ENCODE measurements at regions not wholly inside any gene's neighbourhood (a gene's known extent, or its start where the extent isn't known, plus 50 kb on each side); places are given as distances from the start of the nearest gene placed in this dataset.

DNA sequence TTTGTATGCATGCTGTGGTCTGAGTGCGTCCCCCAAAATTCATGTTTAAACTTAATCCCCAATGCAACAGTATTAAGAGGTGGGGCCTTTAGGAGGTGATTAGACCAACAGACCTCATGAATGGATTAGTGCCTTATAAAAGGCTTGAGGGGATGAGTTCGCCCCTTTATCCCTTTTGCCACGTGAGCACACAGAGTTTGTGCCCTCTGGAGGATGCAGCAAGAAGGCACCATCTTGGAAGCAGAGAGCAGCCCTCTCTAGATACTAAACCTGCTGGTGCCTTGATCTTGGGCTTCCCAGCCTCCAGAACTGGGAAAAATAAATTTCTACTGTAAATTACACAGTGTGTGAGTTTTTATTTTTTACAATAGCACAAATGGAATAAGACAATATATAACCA is 177.1 kb upstream of the SPRY4 start:
- Mint-ChIP-seq H3K36me3 (ENCODE audit: insufficient read depth, unreplicated experiment) (no peaks in the 10 kb centered on the region), H3K27me3 (ENCODE audit: insufficient read depth, unreplicated experiment) (no peaks in the 10 kb centered on the region), H3K27ac (ENCODE audit: low read depth, unreplicated experiment) (no peak overlapping the region), H3K9me3 (ENCODE audit: unreplicated experiment) (no peaks in the 10 kb centered on the region), H3K4me3 (ENCODE audit: unreplicated experiment) (no peak overlapping the region), H3K4me1 (ENCODE audit: insufficient read depth, unreplicated experiment) (peaks cover 6% of the 10 kb centered on the region)
- no peak for DNase-seq (ENCODE audit: unreplicated experiment)
- intact Hi-C loops (cut with micrococcal nuclease): no loop called here
- CTCF ChIA-PET: interaction anchor here (0.6 kb wide), 1 partner anchor 175 kb away, joined by 3 read pairs; no protein-coding TSS in a partner anchor
- POLR2A ChIA-PET: no interaction called here
- no TSS peak for BruUV-seq (replicated peaks)
- TF ChIP-seq, protein P1, sequence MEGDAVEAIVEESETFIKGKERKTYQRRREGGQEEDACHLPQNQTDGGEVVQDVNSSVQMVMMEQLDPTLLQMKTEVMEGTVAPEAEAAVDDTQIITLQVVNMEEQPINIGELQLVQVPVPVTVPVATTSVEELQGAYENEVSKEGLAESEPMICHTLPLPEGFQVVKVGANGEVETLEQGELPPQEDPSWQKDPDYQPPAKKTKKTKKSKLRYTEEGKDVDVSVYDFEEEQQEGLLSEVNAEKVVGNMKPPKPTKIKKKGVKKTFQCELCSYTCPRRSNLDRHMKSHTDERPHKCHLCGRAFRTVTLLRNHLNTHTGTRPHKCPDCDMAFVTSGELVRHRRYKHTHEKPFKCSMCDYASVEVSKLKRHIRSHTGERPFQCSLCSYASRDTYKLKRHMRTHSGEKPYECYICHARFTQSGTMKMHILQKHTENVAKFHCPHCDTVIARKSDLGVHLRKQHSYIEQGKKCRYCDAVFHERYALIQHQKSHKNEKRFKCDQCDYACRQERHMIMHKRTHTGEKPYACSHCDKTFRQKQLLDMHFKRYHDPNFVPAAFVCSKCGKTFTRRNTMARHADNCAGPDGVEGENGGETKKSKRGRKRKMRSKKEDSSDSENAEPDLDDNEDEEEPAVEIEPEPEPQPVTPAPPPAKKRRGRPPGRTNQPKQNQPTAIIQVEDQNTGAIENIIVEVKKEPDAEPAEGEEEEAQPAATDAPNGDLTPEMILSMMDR (IDR thresholded peaks at IDR 0.05; ENCODE audit: unreplicated experiment): no peak

DNA sequence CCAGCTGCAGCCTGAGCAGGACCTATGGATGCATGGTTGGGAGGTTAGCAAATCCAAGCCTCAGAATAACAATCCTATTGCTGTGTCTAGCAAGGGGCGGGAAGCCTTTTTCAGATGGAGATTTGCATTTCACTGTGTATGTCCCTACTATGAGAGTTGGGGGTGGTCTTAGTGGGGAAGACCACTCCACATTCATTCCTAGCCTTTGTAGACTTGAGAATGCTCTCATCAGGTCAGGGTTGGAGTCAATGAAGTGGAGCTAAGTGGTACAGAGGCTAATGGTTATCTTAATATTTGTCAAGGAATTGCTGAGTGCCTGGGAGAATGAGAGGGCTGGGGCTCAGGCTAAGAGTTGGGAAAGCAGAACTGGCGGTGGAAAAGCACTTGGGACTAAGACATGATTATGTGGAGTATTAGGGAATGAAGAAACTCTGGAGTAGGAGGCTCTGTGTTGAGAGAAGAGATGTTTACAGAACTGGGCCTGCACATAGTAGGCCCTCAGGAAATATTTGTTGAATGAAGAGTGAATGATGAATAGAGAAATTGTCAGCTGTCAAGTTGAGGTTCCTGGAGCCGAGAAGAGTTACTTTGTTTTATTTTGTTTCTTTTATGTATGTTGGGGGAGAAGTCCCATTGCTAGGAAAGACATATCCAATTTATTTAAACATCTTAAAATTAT is 175.5 kb upstream of the SPRY4 start:
- ChIA-PET CTCF (no interaction called here), POLR2A (interaction anchor here (0.7 kb wide), 1 partner anchor 339 kb away, joined by 4 read pairs; no protein-coding TSS in a partner anchor)
- no peaks in the 10 kb centered on the region for H3K36me3 Mint-ChIP-seq (ENCODE audit: insufficient read depth, unreplicated experiment)
- intact Hi-C loops (cut with micrococcal nuclease): no loop called here
- TF ChIP-seq, protein P1 (IDR thresholded peaks at IDR 0.05; ENCODE audit: unreplicated experiment): no peak
- H3K4me1 Mint-ChIP-seq (ENCODE audit: insufficient read depth, unreplicated experiment): no peaks in the 10 kb centered on the region
- H3K9me3 Mint-ChIP-seq (ENCODE audit: unreplicated experiment): no peaks in the 10 kb centered on the region
- no peak overlapping the region for H3K27ac Mint-ChIP-seq (ENCODE audit: low read depth, unreplicated experiment)
- DNase-seq (ENCODE audit: unreplicated experiment): no peak
- no peaks in the 10 kb centered on the region for H3K27me3 Mint-ChIP-seq (ENCODE audit: insufficient read depth, unreplicated experiment)
- no TSS peak for BruUV-seq (replicated peaks)
- no peak overlapping the region for H3K4me3 Mint-ChIP-seq (ENCODE audit: unreplicated experiment)

DNA sequence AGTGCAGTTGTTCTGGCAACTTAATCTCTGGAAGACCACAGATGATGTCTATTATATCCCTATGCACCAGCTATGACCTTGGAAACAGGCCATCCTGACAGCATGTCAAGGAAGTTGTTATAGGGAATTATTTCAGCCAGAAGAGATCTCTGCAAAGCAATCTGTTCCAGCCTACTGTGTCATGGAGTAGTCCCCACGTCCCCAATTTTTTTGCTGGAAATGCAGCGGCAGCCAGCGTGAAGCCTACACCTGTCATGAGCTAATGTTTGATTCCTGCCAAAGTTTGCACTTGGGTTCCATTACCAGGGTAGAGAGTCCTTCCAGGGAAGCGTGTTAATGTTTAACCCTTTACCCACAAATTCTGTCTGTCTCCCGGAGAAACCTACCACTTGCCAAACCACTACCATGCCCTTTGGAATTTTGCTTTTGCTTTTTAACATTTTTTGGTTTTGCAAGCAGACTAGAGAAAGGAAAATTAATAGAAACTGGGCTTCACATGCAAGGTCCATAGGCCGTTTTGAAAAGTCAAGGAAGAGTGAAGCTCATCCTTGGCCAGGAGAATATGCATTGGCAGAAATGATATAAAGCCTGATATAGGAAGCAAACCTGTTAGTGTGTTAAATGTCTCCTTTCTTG is 174.9 kb upstream of the SPRY4 start:
- ChIA-PET POLR2A (interaction anchor here (0.7 kb wide), 1 partner anchor 338 kb away, joined by 4 read pairs; no protein-coding TSS in a partner anchor), CTCF (no interaction called here)
- no peak overlapping the region for H3K27ac Mint-ChIP-seq (ENCODE audit: low read depth, unreplicated experiment)
- H3K36me3 Mint-ChIP-seq (ENCODE audit: insufficient read depth, unreplicated experiment): no peaks in the 10 kb centered on the region
- no peaks in the 10 kb centered on the region for H3K27me3 Mint-ChIP-seq (ENCODE audit: insufficient read depth, unreplicated experiment)
- DNase-seq (ENCODE audit: unreplicated experiment): no peak
- intact Hi-C loops (cut with micrococcal nuclease): no loop called here
- TF ChIP-seq, protein P1 (IDR thresholded peaks at IDR 0.05; ENCODE audit: unreplicated experiment): no peak
- no peaks in the 10 kb centered on the region for H3K4me1 Mint-ChIP-seq (ENCODE audit: insufficient read depth, unreplicated experiment)
- H3K4me3 Mint-ChIP-seq (ENCODE audit: unreplicated experiment): no peak overlapping the region
- H3K9me3 Mint-ChIP-seq (ENCODE audit: unreplicated experiment): no peaks in the 10 kb centered on the region
- no TSS peak for BruUV-seq (replicated peaks)

DNA sequence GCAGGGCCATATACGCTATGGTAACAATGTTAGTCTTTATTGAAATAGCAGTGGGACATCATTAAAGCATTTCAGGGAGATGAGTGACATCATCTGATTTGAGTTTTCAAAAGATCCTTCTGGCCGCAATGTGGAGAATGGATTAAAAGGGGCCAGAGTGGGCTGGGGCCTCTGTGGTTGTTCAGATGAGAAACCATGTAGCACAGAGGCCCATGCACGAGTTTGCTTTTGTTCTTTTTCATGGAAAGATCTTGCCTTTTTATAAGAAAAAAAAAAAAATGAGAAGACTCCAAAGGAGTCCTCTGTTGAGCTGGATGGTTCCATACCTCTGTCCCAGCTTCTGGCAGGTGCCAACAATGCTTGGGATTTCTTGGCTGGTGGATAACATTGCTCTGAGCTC is 173.5 kb upstream of the SPRY4 start:
- ChIA-PET POLR2A (interaction anchor here (0.6 kb wide), 1 partner anchor 1917 kb away, joined by 4 read pairs; no protein-coding TSS in a partner anchor), CTCF (interaction anchor here (0.8 kb wide), 1 partner anchor 10 kb away, joined by 4 read pairs; no protein-coding TSS in a partner anchor)
- Mint-ChIP-seq H3K4me3 (ENCODE audit: unreplicated experiment) (no peak overlapping the region), H3K36me3 (ENCODE audit: insufficient read depth, unreplicated experiment) (no peaks in the 10 kb centered on the region), H3K27ac (ENCODE audit: low read depth, unreplicated experiment) (no peak overlapping the region), H3K4me1 (ENCODE audit: insufficient read depth, unreplicated experiment) (no peaks in the 10 kb centered on the region), H3K27me3 (ENCODE audit: insufficient read depth, unreplicated experiment) (no peaks in the 10 kb centered on the region), H3K9me3 (ENCODE audit: unreplicated experiment) (no peaks in the 10 kb centered on the region)
- no peak for DNase-seq (ENCODE audit: unreplicated experiment)
- intact Hi-C loops (cut with micrococcal nuclease): no loop called here
- TF ChIP-seq, protein P1 (IDR thresholded peaks at IDR 0.05; ENCODE audit: unreplicated experiment): no peak
- BruUV-seq (replicated peaks): no TSS peak
